Endodermal cell (in vitro differentiated cells): ENCODE measurements at regions not wholly inside any gene's neighbourhood (a gene's known extent, or its start where the extent isn't known, plus 50 kb on each side); places are given as distances from the start of the nearest gene placed in this dataset.

ENCODE experiments used
- DNase-seq: peaks from one replicate; pipeline ENCODE4 v3.0.0-alpha.2; 2017
- H3K27ac ChIP-seq: 2 replicates; pipeline ENCODE4 v1.5.1; 2013; ENCODE audit warnings: mild to moderate bottlenecking, low read depth, low read length, moderate library complexity
- H3K27me3 ChIP-seq: 2 replicates; pipeline ENCODE4 v1.6.1; 2013; ENCODE audit warnings: mild to moderate bottlenecking, low read length, moderate library complexity; ENCODE audit not compliant: insufficient read depth, control insufficient read depth, poor library complexity, severe bottlenecking
- H3K36me3 ChIP-seq: 2 replicates; pipeline ENCODE4 v1.7.0; 2013; ENCODE audit warnings: mild to moderate bottlenecking, low read length, moderate library complexity; ENCODE audit not compliant: control insufficient read depth, insufficient read depth
- H3K4me1 ChIP-seq: one replicate; pipeline ENCODE4 v1.7.0; 2013; ENCODE audit warnings: low read length; ENCODE audit not compliant: control insufficient read depth, insufficient read depth
- H3K4me3 ChIP-seq: 2 replicates; pipeline ENCODE4 v1.5.1; 2013; ENCODE audit warnings: mild to moderate bottlenecking, low read length, moderate library complexity
- H3K9ac ChIP-seq: 2 replicates; pipeline ENCODE4 v1.6.1; 2013; ENCODE audit warnings: mild to moderate bottlenecking, low read length, moderate library complexity; ENCODE audit not compliant: poor library complexity, severe bottlenecking; ENCODE audit errors: extremely low read depth
- H3K9me3 ChIP-seq: 2 replicates; pipeline ENCODE4 v1.6.1; 2013; ENCODE audit warnings: mild to moderate bottlenecking, low read length, moderate library complexity; ENCODE audit not compliant: control insufficient read depth
- H3K27ac Mint-ChIP-seq: 2 replicates; pipeline ENCODE4 v1.8.0; 2020; ENCODE audit warnings: mixed read lengths
- H3K27me3 Mint-ChIP-seq: 2 replicates; pipeline ENCODE4 v1.8.0; 2021; ENCODE audit warnings: mild to moderate bottlenecking, mixed read lengths; ENCODE audit not compliant: insufficient read depth
- H3K36me3 Mint-ChIP-seq: 2 replicates; pipeline ENCODE4 v1.8.0; 2020; ENCODE audit warnings: low read depth, mixed read lengths
- H3K4me1 Mint-ChIP-seq: 2 replicates; pipeline ENCODE4 v1.8.0; 2020; ENCODE audit warnings: mixed read lengths
- H3K4me3 Mint-ChIP-seq: 2 replicates; pipeline ENCODE4 v1.8.0; 2020; ENCODE audit warnings: mild to moderate bottlenecking, moderate library complexity, mixed read lengths
- H3K9me3 Mint-ChIP-seq: 2 replicates; pipeline ENCODE4 v1.8.0; 2020; ENCODE audit warnings: mild to moderate bottlenecking, mixed read lengths
- WGBS, 2 experiments: methylation state at CpG; one replicate each; pipeline versions ENCODE4 v1.1.5 to v1.1.7; 2013; ENCODE audit warnings: missing lambda C conversion rate in 2 of 2, mixed read lengths in 1 of 2; ENCODE audit not compliant: insufficient coverage in 1 of 2, insufficient read length in 1 of 2; 5-methylcytosine and 5-hydroxymethylcytosine counted together
- TF ChIP-seq, protein P1 (sequence below): fragments of 200-600 bp; sonication (generic); conservative IDR thresholded peaks from 2 replicates; pipeline ENCODE4 v1.5.0; 2021; ENCODE audit warnings: antibody characterized with exemption, mild to moderate bottlenecking

DNA sequence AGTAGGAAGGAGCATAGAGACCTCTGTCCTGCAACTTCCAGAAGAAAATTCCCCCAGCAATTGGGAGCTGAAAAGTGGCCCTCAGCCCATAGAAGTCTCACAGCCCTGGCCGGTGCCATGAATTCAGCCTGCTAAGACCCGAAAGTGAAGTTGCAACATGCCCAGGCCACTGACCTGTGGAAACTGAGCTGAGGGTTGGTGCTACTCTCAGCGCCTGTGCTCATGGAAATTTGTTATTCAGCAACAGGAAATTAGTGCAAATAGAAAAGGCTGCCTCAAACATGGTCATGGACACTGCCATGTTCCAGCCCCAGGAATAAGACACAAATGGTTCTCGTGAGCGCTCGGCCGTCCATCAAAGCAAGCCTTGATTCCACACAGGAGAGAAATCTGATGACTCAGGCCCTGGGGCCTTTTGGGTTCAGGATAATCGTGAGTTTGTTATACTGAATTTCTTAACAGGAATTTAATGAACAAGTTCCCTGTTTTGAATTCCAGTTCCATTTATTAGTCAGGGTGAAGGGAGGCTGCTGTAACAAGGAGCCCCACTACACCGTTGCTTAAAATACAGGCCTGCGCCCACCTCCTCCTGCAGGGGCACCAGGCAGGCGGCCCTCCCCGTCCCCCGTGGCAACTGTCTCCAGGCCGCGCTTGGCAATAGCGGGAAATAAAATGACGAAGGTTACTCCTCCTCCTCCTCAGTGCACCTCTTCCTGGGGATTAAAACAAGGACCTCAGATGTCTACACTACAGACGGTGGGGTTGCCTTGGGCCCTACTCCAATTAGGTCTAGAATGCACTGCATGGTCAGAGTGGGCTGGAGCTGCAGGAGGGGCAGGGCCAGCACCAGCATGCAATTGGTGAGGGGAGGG is 152.9 kb downstream of the ERMARD start:
- peaks cover 2% of the 10 kb centered on the region for H3K27me3 Mint-ChIP-seq
- H3K9me3 Mint-ChIP-seq = no peaks in the 10 kb centered on the region
- WGBS, 2 experiments = 92 to 100% methylated on average over 7 to 18 of the region's 18 CpGs
- TF ChIP-seq, protein P1, sequence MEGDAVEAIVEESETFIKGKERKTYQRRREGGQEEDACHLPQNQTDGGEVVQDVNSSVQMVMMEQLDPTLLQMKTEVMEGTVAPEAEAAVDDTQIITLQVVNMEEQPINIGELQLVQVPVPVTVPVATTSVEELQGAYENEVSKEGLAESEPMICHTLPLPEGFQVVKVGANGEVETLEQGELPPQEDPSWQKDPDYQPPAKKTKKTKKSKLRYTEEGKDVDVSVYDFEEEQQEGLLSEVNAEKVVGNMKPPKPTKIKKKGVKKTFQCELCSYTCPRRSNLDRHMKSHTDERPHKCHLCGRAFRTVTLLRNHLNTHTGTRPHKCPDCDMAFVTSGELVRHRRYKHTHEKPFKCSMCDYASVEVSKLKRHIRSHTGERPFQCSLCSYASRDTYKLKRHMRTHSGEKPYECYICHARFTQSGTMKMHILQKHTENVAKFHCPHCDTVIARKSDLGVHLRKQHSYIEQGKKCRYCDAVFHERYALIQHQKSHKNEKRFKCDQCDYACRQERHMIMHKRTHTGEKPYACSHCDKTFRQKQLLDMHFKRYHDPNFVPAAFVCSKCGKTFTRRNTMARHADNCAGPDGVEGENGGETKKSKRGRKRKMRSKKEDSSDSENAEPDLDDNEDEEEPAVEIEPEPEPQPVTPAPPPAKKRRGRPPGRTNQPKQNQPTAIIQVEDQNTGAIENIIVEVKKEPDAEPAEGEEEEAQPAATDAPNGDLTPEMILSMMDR = no peak
- H3K4me3 Mint-ChIP-seq = no peak overlapping the region
- no peaks in the 10 kb centered on the region for H3K4me1 ChIP-seq
- no peaks in the 10 kb centered on the region for H3K27me3 ChIP-seq
- no peak overlapping the region for H3K4me3 ChIP-seq
- H3K4me1 Mint-ChIP-seq = peaks cover 4% of the 10 kb centered on the region
- no peak overlapping the region for H3K27ac Mint-ChIP-seq
- H3K36me3 ChIP-seq = no peaks in the 10 kb centered on the region
- no peak for DNase-seq
- H3K36me3 Mint-ChIP-seq = no peaks in the 10 kb centered on the region
- no peaks in the 10 kb centered on the region for H3K9me3 ChIP-seq
- no peak overlapping the region for H3K9ac ChIP-seq
- no peak overlapping the region for H3K27ac ChIP-seq

DNA sequence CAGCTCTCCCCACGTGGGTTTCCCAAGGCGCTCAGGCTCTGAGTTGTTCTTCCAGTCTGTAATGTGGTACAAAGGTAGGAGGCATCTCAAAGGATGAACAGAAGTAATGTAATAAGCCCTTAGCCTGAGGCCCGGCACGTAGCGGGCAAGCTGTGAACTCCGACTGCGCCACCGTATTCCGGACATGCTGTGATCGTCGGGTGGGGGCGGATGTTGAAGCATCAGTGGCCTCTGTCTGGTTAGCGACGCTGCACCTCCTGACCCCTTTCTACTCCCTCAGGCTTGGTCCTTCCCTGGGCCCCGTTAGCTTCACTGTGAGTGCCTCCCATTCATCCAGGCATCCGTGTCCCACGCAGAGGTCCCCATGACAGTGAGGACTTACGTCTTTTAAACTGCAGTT is 151.7 kb downstream of the ERMARD start:
- no peaks in the 10 kb centered on the region for H3K9me3 ChIP-seq
- WGBS, 2 experiments = 96 to 97% methylated on average over 12 to 18 of the region's 18 CpGs
- no peak overlapping the region for H3K4me3 ChIP-seq
- DNase-seq = no peak
- no peaks in the 10 kb centered on the region for H3K27me3 Mint-ChIP-seq
- no peak overlapping the region for H3K4me3 Mint-ChIP-seq
- H3K27ac ChIP-seq = no peak overlapping the region
- no peaks in the 10 kb centered on the region for H3K4me1 ChIP-seq
- TF ChIP-seq, protein P1 = no peak
- no peak overlapping the region for H3K9ac ChIP-seq
- no peaks in the 10 kb centered on the region for H3K9me3 Mint-ChIP-seq
- peaks cover 5% of the 10 kb centered on the region for H3K4me1 Mint-ChIP-seq
- H3K27ac Mint-ChIP-seq = no peak overlapping the region
- H3K36me3 ChIP-seq = no peaks in the 10 kb centered on the region
- no peaks in the 10 kb centered on the region for H3K27me3 ChIP-seq
- no peaks in the 10 kb centered on the region for H3K36me3 Mint-ChIP-seq

DNA sequence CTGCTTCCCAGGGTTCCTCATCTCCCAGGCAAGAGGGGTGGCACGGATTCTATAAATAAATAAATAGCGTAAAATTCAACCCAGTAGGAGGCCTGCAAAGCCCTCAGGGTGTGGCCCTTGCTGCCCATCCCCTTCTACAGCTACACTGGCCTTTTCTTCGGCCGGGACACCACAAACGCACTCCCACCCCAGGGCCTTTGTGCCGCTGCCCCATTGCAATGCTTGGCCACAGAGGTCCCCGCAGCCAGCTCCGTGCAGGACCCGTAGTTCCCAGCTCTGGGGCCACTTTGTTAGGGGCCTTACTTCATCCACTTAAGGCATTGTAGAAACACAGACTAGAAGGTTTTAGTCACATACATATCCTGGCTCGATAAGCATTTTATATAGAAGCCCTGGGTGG is 151.2 kb downstream of the ERMARD start:
- H3K36me3 Mint-ChIP-seq = no peaks in the 10 kb centered on the region
- Histone ChIP-seq H3K9ac (no peak overlapping the region), H3K4me3 (no peak overlapping the region), H3K9me3 (no peaks in the 10 kb centered on the region), H3K4me1 (no peaks in the 10 kb centered on the region), H3K36me3 (no peaks in the 10 kb centered on the region), H3K27ac (no peak overlapping the region), H3K27me3 (no peaks in the 10 kb centered on the region)
- H3K27me3 Mint-ChIP-seq = no peaks in the 10 kb centered on the region
- no peaks in the 10 kb centered on the region for H3K9me3 Mint-ChIP-seq
- DNase-seq = no peak
- WGBS, 2 experiments = 95 to 99% methylated on average over 10 of the region's 10 CpGs
- TF ChIP-seq, protein P1 = no peak
- H3K27ac Mint-ChIP-seq = no peak overlapping the region
- no peak overlapping the region for H3K4me3 Mint-ChIP-seq
- H3K4me1 Mint-ChIP-seq = peaks cover 5% of the 10 kb centered on the region
